ENCODE measurements at regions not wholly inside any gene's neighbourhood (a gene's known extent, or its start where the extent isn't known, plus 50 kb on each side); places are given as distances from the start of the nearest gene placed in this dataset.

- intact Hi-C loops (cut with DNase I): no loop called here
- Histone ChIP-seq H3K36me3 (no peaks in the 10 kb centered on the region), H3K27me3 (no peaks in the 10 kb centered on the region), H3K27ac (replicated peaks in 1 of 4) (no peak overlapping the region), H3K9me3 (no peaks in the 10 kb centered on the region), H3K4me1 (no peaks in the 10 kb centered on the region), H3K4me3 (no peak overlapping the region)
- no peak for DNase-seq (ENCODE audit: extremely low spot score)
- 85% methylated on average over 2 of the region's 2 CpGs for WGBS
- no peak for TF ChIP-seq EP300 (IDR thresholded peaks at IDR 0.05)
- no peak for TF ChIP-seq POLR2AphosphoS5 (IDR thresholded peaks at IDR 0.05)
- no peak for TF ChIP-seq POLR2A (IDR thresholded peaks at IDR 0.05; ENCODE audit: low read depth)
- no peak for TF ChIP-seq CTCF (IDR thresholded peaks at IDR 0.05)
Measured at GRCh38 chr2:226467633-226468032, 332.0 kb downstream of the IRS1 start.

- H3K4me1 ChIP-seq: no peaks in the 10 kb centered on the region
- no peak overlapping the region for H3K4me3 ChIP-seq
- intact Hi-C loops (cut with DNase I): no loop called here
- TF ChIP-seq POLR2A (IDR thresholded peaks at IDR 0.05; ENCODE audit: low read depth) (no peak), POLR2AphosphoS5 (IDR thresholded peaks at IDR 0.05) (no peak)
- H3K27me3 ChIP-seq: no peaks in the 10 kb centered on the region
- H3K27ac ChIP-seq (replicated peaks in 1 of 4): no peak overlapping the region
- no peaks in the 10 kb centered on the region for H3K36me3 ChIP-seq
- H3K9me3 ChIP-seq: peaks cover 0 to under 1% (median 0%) of the 10 kb centered on the region in 4 donors
- no peak for DNase-seq (ENCODE audit: extremely low spot score)
- WGBS: 80% methylated on average over 5 of the region's 6 CpGs
Measured at GRCh38 chr2:226467221-226467620, 332.4 kb downstream of the IRS1 start.

GRCh38 chr2:226466589-226466988, 333.0 kb downstream of the IRS1 start:
- no peaks in the 10 kb centered on the region for H3K4me1 ChIP-seq
- H3K27me3 ChIP-seq: no peaks in the 10 kb centered on the region
- TF ChIP-seq CTCF (IDR thresholded peaks at IDR 0.05) (no peak), POLR2A (IDR thresholded peaks at IDR 0.05; ENCODE audit: low read depth) (no peak), POLR2AphosphoS5 (IDR thresholded peaks at IDR 0.05) (no peak), EP300 (IDR thresholded peaks at IDR 0.05) (no peak)
- WGBS: 88% methylated on average over 2 of the region's 2 CpGs
- H3K36me3 ChIP-seq: no peaks in the 10 kb centered on the region
- H3K27ac ChIP-seq (replicated peaks in 1 of 4): no peak overlapping the region
- H3K4me3 ChIP-seq: no peak overlapping the region
- peaks cover 0 to 6% (median 0%) of the 10 kb centered on the region in 4 donors for H3K9me3 ChIP-seq
- intact Hi-C loops (cut with DNase I): no loop called here
- DNase-seq (ENCODE audit: extremely low spot score): no peak

GRCh38 chr2:226466124-226466523, 333.5 kb downstream of the IRS1 start:
- H3K4me3 ChIP-seq: no peak overlapping the region
- no peak for TF ChIP-seq POLR2AphosphoS5 (IDR thresholded peaks at IDR 0.05)
- TF ChIP-seq EP300 (IDR thresholded peaks at IDR 0.05): no peak
- TF ChIP-seq CTCF (IDR thresholded peaks at IDR 0.05): no peak
- no peak for TF ChIP-seq POLR2A (IDR thresholded peaks at IDR 0.05; ENCODE audit: low read depth)
- no peak for DNase-seq (ENCODE audit: extremely low spot score)
- H3K9me3 ChIP-seq: peaks cover 0 to 6% (median 0%) of the 10 kb centered on the region in 4 donors
- no peak overlapping the region for H3K27ac ChIP-seq (replicated peaks in 1 of 4)
- no peaks in the 10 kb centered on the region for H3K4me1 ChIP-seq
- no peaks in the 10 kb centered on the region for H3K27me3 ChIP-seq
- no peaks in the 10 kb centered on the region for H3K36me3 ChIP-seq
- WGBS: 100% methylated on average over 1 of the region's 1 CpG
- intact Hi-C loops (cut with DNase I): no loop called here

GRCh38 chr2:226464380-226464779, 335.2 kb downstream of the IRS1 start:
- 85% methylated on average over 4 of the region's 4 CpGs for WGBS

More at GRCh38 chr2:226464380-226464779, 335.2 kb downstream of the IRS1 start:
- no peak for TF ChIP-seq POLR2AphosphoS5 (IDR thresholded peaks at IDR 0.05)
- TF ChIP-seq EP300 (IDR thresholded peaks at IDR 0.05): no peak
- no peak for TF ChIP-seq POLR2A (IDR thresholded peaks at IDR 0.05; ENCODE audit: low read depth)
- no peak for TF ChIP-seq CTCF (IDR thresholded peaks at IDR 0.05)
- intact Hi-C loops (cut with DNase I): no loop called here
- DNase-seq (ENCODE audit: extremely low spot score): no peak
- no peaks in the 10 kb centered on the region for H3K36me3 ChIP-seq
- no peaks in the 10 kb centered on the region for H3K27me3 ChIP-seq
- H3K27ac ChIP-seq (replicated peaks in 1 of 4): no peak overlapping the region
- H3K4me3 ChIP-seq: no peak overlapping the region
- H3K9me3 ChIP-seq: peaks cover 0 to 6% (median 0%) of the 10 kb centered on the region in 4 donors
- no peaks in the 10 kb centered on the region for H3K4me1 ChIP-seq

All from esophagus muscularis mucosa (tissue), 4 donors.